Astrocyte of the spinal cord (primary cell): ENCODE measurements at regions not wholly inside any gene's neighbourhood (a gene's known extent, or its start where the extent isn't known, plus 50 kb on each side); places are given as distances from the start of the nearest gene placed in this dataset.

ENCODE experiments used
- DNase-seq: peaks from one replicate; pipeline ENCODE4 v3.0.0; 2011; ENCODE audit warnings: low read depth, low spot score
- H3K4me3 ChIP-seq: 2 replicates; pipeline ENCODE4 v1.5.1; 2011; ENCODE audit warnings: low read depth, mild to moderate bottlenecking, low read length, moderate library complexity
- CTCF ChIP-seq: IDR thresholded peaks from 2 replicates; pipeline ENCODE4 v1.5.1; 2012; ENCODE audit warnings: low read depth, mild to moderate bottlenecking, low read length, inconsistent platforms
- in situ Hi-C: cut with HindIII; loops from 2 replicates; pipeline ENCODE4 v1.10.0; 2017; ENCODE audit warnings: low sequenced_read_pairs

- no peak for TF ChIP-seq CTCF
- DNase-seq, result peak; percentile 50
- no peak overlapping the region for H3K4me3 ChIP-seq
- in situ Hi-C loops, result no loop called here
Measured at GRCh38 chr18:38241216-38241615, 675.6 kb upstream of the CELF4 start.

GRCh38 chr18:38239606-38240005 is 674.0 kb upstream of the CELF4 start:
- DNase-seq, result no peak
- in situ Hi-C loops, result no loop called here
- TF ChIP-seq CTCF, result no peak

GRCh38 chr18:38237796-38238195 is 672.2 kb upstream of the CELF4 start:
- no peak for DNase-seq
- TF ChIP-seq CTCF, result no peak
- H3K4me3 ChIP-seq, result no peak overlapping the region
- in situ Hi-C loops, result no loop called here

More at GRCh38 chr18:38239606-38240005, 674.0 kb upstream of the CELF4 start:
- no peak overlapping the region for H3K4me3 ChIP-seq

GRCh38 chr18:38221476-38222100 is 656.0 kb upstream of the CELF4 start:
- no peak for TF ChIP-seq CTCF
- in situ Hi-C loops, result no loop called here
- H3K4me3 ChIP-seq, result no peak overlapping the region
- no peak for DNase-seq

- H3K4me3 ChIP-seq, result no peak overlapping the region
- no peak for TF ChIP-seq CTCF
- no peak for DNase-seq
- in situ Hi-C loops, result no loop called here
Measured at GRCh38 chr18:38198956-38199355, 633.4 kb upstream of the CELF4 start.

- in situ Hi-C loops, result no loop called here
- DNase-seq, result no peak
- no peak overlapping the region for H3K4me3 ChIP-seq
- no peak for TF ChIP-seq CTCF
Measured at GRCh38 chr18:38198526-38198925, 632.9 kb upstream of the CELF4 start.
